Panc1 (cell line): ENCODE measurements at regions not wholly inside any gene's neighbourhood (a gene's known extent, or its start where the extent isn't known, plus 50 kb on each side); places are given as distances from the start of the nearest gene placed in this dataset.

ENCODE experiments used
- ATAC-seq: fragments of 200-7000 bp; cut with Tn5 transposase; 2 replicates; pipeline ENCODE4 v1.9.1; 2020; ENCODE audit warnings: mild to moderate bottlenecking, moderate library complexity
- BruUV-seq: library from RNA; stranded (reverse); fragments of 400-500 nt; replicated peaks from 2 replicates; lab custom pipeline; 2021; lab: Mats Ljungman, UMichigan
- CTCF ChIA-PET: fragments of 300-600 bp; sonication (Branson Sonifier 250); formaldehyde crosslinking; loops from one replicate; lab custom pipeline; 2022; ENCODE audit warnings: antibody characterized with exemption; lab: Charles Lee
- POLR2A ChIA-PET: fragments of 300-600 bp; sonication (Branson Sonifier 250); formaldehyde crosslinking; loops from one replicate; lab custom pipeline; 2022; ENCODE audit warnings: antibody characterized with exemption; lab: Charles Lee
- DNase-seq: peaks from one replicate; pipeline ENCODE4 v3.0.0-alpha.2; 2010; ENCODE audit warnings: low read depth, low spot score
- H3K27ac ChIP-seq: 2 replicates; pipeline ENCODE4 v1.5.1; 2011; ENCODE audit warnings: mild to moderate bottlenecking, low read length, inconsistent platforms
- H3K27me3 ChIP-seq: fragments of 200-500 bp; sonication (Bioruptor generic); 2 replicates; pipeline ENCODE4 v1.6.0; 2014; ENCODE audit warnings: low read length, inconsistent platforms; ENCODE audit not compliant: control insufficient read depth, insufficient read depth
- H3K36me3 ChIP-seq: fragments of 200-500 bp; sonication (Bioruptor generic); 2 replicates; pipeline ENCODE4 v1.5.1; 2014; ENCODE audit warnings: inconsistent platforms, mild to moderate bottlenecking, low read length, moderate library complexity; ENCODE audit not compliant: control insufficient read depth, insufficient read depth
- H3K4me1 ChIP-seq: 2 replicates; pipeline ENCODE4 v1.5.1; 2011; ENCODE audit warnings: inconsistent platforms, mild to moderate bottlenecking, low read length, moderate library complexity; ENCODE audit not compliant: control insufficient read depth, insufficient read depth
- H3K4me3 ChIP-seq, 2 experiments: 2 replicates each; pipeline ENCODE4 v1.5.1; 2011 to 2012; ENCODE audit warnings: low read depth in 2 of 2, low read length in 2 of 2, mild to moderate bottlenecking in 2 of 2, inconsistent platforms in 1 of 2, moderate library complexity in 1 of 2
- H3K9me3 ChIP-seq: fragments of 200-500 bp; sonication (Bioruptor generic); 2 replicates; pipeline ENCODE4 v1.5.1; 2014; ENCODE audit warnings: low read depth, mild to moderate bottlenecking, inconsistent platforms, low read length, moderate library complexity; ENCODE audit not compliant: control insufficient read depth, insufficient read depth
- CTCF ChIP-seq: fragments of 450-650 bp; IDR thresholded peaks from 2 replicates; pipeline ENCODE4 v1.5.1; 2017; ENCODE audit warnings: mild to moderate bottlenecking
- POLR2AphosphoS5 ChIP-seq: IDR thresholded peaks from 2 replicates; pipeline ENCODE4 v1.6.1; 2012; ENCODE audit warnings: mild to moderate bottlenecking, low read depth, low read length, moderate library complexity
- REST ChIP-seq, 2 experiments: IDR thresholded peaks; 2 replicates each; pipeline ENCODE4 v1.6.1; 2011 to 2012; ENCODE audit warnings: low read depth in 2 of 2, control low read depth in 1 of 2, low read length in 1 of 2, mild to moderate bottlenecking in 1 of 2, moderate library complexity in 1 of 2; ENCODE audit not compliant: insufficient read depth in 1 of 2
- SIN3A ChIP-seq: IDR thresholded peaks from 2 replicates; pipeline ENCODE4 v1.6.1; 2012; ENCODE audit warnings: low read depth, mild to moderate bottlenecking, low read length, moderate library complexity, borderline replicate concordance; ENCODE audit not compliant: insufficient read depth
- TCF7L2 ChIP-seq: IDR thresholded peaks from 2 replicates; pipeline ENCODE4 v1.6.1; 2011; ENCODE audit warnings: mild to moderate bottlenecking, low read depth, low read length, inconsistent platforms
- in situ Hi-C: cut with HindIII; loops from 2 replicates; pipeline ENCODE4 v1.10.0; 2016; ENCODE audit warnings: low sequenced_read_pairs, low pct_unique_long_range_greater_than_20kb
- intact Hi-C: fragments of 100-400 bp; cut with micrococcal nuclease; formaldehyde crosslinking; loops from one replicate; pipeline ENCODE4 v1.10.0; 2022; ENCODE audit not compliant: unreplicated experiment

- no peaks in the 10 kb centered on the region for H3K4me1 ChIP-seq
- H3K9me3 ChIP-seq, result no peaks in the 10 kb centered on the region
- DNase-seq, result no peak
- in situ Hi-C loops, result no loop called here
- H3K36me3 ChIP-seq, result no peaks in the 10 kb centered on the region
- TF ChIP-seq POLR2AphosphoS5, result no peak
- no peaks in the 10 kb centered on the region for H3K27me3 ChIP-seq
- ATAC-seq, result no peak
- no TSS peak for BruUV-seq
- ChIA-PET CTCF (no interaction called here), POLR2A (no interaction called here)
- intact Hi-C loops, result no loop called here
- H3K4me3 ChIP-seq, result no peak overlapping the region
- H3K27ac ChIP-seq, result no peak overlapping the region
Observed at GRCh38 chr6:147910281-147910680, 401.8 kb downstream of the SAMD5 start.

GRCh38 chr6:147911057-147911456, 402.6 kb downstream of the SAMD5 start:
- BruUV-seq, result no TSS peak
- ChIA-PET CTCF (no interaction called here), POLR2A (no interaction called here)
- TF ChIP-seq TCF7L2 (no peak), CTCF (no peak), REST (IDR thresholded peaks at IDR 0.05; ENCODE audit: insufficient read depth in 1 of 2, low read depth in 2 of 2, low read length in 1 of 2) (no peak), SIN3A (no peak), POLR2AphosphoS5 (no peak)
- Histone ChIP-seq H3K9me3 (no peaks in the 10 kb centered on the region), H3K4me1 (no peaks in the 10 kb centered on the region), H3K36me3 (no peaks in the 10 kb centered on the region), H3K27ac (no peak overlapping the region), H3K4me3 (no peak overlapping the region), H3K27me3 (no peaks in the 10 kb centered on the region)
- ATAC-seq, result no peak
- intact Hi-C loops (no loop called here), in situ Hi-C loops (no loop called here)
- no peak for DNase-seq

GRCh38 chr6:147911686-147912085, 403.2 kb downstream of the SAMD5 start:
- in situ Hi-C loops (no loop called here), intact Hi-C loops (no loop called here)

More at GRCh38 chr6:147911686-147912085, 403.2 kb downstream of the SAMD5 start:
- no peaks in the 10 kb centered on the region for H3K36me3 ChIP-seq
- TF ChIP-seq CTCF (no peak), SIN3A (no peak), POLR2AphosphoS5 (no peak), TCF7L2 (no peak), REST (IDR thresholded peaks at IDR 0.05; ENCODE audit: insufficient read depth in 1 of 2, low read depth in 2 of 2, low read length in 1 of 2) (no peak)
- H3K4me1 ChIP-seq, result no peaks in the 10 kb centered on the region
- BruUV-seq, result no TSS peak
- H3K4me3 ChIP-seq, result no peak overlapping the region
- H3K27ac ChIP-seq, result no peak overlapping the region
- ATAC-seq (no peak), DNase-seq (no peak)
- CTCF ChIA-PET, result no interaction called here
- POLR2A ChIA-PET, result no interaction called here
- H3K27me3 ChIP-seq, result no peaks in the 10 kb centered on the region
- no peaks in the 10 kb centered on the region for H3K9me3 ChIP-seq
